ENCODE measurements at regions not wholly inside any gene's neighbourhood (a gene's known extent, or its start where the extent isn't known, plus 50 kb on each side); places are given as distances from the start of the nearest gene placed in this dataset.
"Not testable (repeated sequence)": the region's sequence is repeated elsewhere in the genome, so short reads cannot be mapped to it uniquely, and the experiment has no call there.

- DNase-seq, result not testable (repeated sequence)
Measured at GRCh38 chr2:89234818-89235466, 543.5 kb downstream of the RPIA start.

DNA sequence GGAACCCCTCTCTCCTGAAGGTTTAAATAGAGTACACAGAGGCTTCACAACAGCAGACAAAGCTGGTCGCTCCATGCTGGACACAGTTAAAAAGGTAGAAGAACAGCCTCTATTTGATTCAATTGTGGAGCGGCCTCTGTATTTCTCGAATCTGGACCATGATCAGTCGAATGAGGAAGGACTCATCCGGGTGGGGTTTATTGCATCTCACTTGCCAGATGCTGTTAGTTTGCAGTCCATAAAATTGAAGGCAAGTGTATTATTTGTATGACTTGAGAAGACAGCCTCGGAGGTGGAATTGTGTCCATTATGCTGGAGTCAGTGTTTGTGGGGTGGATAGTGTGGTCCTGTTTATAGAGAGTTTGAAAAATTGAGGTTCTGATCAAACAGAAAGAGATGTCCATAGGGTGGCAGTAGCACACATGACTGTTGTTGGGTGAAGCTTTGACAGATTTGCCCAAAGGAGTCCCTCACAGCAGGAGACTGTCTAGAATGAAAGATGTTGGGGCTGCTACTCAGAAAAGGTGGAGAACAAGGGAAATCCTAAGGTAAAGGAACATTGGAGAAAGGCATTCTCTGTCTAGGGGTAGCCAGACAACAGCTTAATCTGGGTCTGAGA lies 545.5 kb downstream of the RPIA start:
- not testable (repeated sequence) for DNase-seq

- DNase-seq, result not testable (repeated sequence)
Measured at GRCh38 chr2:89237783-89238182, 546.3 kb downstream of the RPIA start.

DNA sequence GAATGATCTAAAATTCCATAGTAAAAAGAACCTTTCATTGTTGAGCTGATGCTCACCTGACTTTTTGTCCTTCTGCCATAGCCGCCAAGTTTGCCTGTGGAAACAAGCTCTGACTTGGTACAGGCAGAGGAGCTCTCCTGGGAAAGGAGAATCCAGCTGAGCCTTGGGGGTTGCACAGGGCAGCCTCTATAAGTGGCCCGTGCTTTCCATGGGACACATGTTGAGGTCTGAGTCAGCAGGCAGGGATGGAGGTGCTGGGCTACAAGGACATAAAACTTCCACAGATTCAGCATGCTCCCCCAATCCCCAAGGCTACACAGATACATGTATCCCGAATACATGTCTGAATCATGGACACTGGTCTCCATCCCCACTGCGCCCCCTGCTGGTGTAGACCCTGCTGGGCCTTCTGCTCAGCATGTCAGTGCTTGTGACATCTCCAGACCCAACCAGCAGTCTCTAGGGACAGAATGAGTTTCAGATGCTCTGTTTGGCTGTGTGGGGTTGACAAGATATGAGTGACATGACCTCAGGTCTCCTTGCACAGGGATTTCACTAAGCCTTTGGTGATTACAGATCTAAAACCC lies 551.7 kb downstream of the RPIA start:
- not testable (repeated sequence) for DNase-seq

DNA sequence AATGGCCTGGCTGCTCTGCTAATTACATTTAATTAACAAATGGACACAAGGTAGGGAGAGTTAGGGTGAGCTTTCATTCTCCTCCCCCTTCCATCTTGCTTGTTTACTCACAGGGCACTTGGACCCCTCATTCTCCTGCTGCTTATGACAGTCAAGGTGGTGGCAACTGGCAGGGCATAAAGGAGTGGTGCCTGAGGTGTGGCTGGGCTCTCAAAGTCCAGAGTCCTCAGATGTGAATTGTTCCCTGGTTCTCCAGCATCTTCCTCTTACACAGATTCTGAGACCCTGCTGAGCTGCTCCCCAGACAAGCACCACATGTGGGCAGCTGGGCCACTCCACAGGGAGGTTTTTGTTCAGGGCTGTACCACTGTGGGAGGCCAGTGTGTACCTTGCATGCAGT lies 552.9 kb downstream of the RPIA start:
- not testable (repeated sequence) for DNase-seq

GRCh38 chr2:89245478-89245877 lies 554.0 kb downstream of the RPIA start:
- DNase-seq, result not testable (repeated sequence)

GRCh38 chr2:89246027-89246426 lies 554.6 kb downstream of the RPIA start:
- not testable (repeated sequence) for DNase-seq

DNA sequence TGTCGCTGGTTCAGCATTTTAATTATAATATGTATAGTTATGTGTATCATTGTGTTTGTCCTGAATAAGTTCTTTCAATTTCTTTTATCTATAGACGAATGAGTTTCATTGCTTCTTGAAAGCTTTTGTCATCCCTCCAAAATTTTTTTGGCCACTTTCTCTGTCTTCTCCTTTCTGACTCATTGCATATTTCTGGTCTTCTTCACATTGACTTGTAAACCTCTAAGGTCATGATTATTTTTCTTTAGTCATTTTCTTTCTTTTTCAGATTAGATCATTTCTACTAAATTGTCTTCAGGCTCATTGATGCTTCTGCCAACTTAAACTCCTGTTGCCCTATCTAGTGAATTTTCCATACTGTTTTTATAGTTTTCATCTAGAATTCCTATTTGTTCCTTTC lies 555.1 kb downstream of the RPIA start:
- not testable (repeated sequence) for DNase-seq

GRCh38 chr2:89255013-89255412 lies 563.5 kb downstream of the RPIA start:
- DNase-seq, result not testable (repeated sequence)

DNA sequence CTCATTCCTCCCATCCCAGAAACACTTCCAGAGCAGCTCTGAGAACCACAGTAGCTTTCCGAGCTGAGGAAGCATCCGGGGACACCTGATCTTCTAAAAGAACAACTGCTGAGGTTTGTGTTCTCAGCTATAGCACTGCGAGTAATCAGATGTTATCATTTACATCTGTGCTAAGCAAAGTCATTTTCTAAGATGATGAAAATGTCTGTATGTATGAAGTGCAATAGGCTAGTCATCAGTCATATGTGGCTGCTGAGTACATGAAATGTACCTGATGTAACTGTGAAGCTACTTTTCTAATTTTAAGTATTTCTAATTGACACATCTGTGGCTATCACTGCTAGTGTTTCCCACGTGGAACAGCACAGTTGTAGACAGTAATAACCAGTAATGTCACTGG lies 582.0 kb downstream of the RPIA start:
- DNase-seq, result not testable (repeated sequence)

- not testable (repeated sequence) for DNase-seq
Measured at GRCh38 chr2:89280536-89280935, 589.1 kb downstream of the RPIA start.

DNA sequence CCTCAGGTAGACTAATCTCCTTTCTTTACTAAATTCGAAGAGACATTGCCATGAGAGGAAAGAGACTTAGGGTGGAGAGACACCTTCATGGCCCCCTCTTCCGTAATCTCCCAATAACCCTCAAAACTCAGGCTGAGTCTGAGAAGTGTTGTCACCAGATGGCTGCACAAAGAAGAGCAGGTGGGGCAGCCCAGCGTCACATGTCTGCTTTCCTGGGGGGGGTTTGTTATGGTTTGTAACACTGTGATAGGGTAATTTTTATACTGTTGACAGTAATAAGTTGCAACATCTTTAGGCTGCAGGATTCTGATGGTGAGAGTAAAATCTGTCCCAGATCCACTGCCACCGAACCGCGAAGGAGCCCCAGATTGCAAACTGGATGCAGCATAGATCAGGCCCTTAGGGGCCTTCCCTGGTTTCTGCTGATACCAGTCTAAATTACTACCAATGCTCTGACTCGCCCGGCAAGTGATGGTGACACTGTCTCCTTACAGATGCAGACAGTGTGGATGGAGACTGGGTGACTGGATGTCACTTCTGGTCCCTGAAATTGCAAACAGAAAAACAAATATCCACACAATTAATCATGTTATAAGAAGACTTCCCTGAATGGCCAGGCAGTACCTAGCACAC lies 595.1 kb downstream of the RPIA start:
- DNase-seq, result not testable (repeated sequence)

DNA sequence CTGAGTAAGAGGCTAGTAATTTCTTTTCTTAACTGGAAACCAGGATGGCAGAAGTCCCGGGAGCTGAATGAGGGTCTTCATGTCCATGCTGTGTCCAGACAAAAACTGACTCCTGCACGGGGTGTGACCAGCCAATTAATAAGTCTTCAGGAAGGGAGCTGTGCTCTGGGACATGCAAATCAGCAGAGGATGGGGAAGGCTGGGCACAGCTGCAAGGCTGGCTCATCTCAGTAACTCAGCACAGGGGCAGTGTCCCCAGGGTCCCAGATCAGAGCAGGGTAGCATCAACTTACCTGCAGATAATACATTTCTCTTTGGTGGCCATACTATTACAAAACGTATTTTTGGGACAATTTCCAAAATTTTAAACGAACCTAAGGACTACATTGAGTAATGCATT lies 595.6 kb downstream of the RPIA start:
- DNase-seq, result not testable (repeated sequence)

DNA sequence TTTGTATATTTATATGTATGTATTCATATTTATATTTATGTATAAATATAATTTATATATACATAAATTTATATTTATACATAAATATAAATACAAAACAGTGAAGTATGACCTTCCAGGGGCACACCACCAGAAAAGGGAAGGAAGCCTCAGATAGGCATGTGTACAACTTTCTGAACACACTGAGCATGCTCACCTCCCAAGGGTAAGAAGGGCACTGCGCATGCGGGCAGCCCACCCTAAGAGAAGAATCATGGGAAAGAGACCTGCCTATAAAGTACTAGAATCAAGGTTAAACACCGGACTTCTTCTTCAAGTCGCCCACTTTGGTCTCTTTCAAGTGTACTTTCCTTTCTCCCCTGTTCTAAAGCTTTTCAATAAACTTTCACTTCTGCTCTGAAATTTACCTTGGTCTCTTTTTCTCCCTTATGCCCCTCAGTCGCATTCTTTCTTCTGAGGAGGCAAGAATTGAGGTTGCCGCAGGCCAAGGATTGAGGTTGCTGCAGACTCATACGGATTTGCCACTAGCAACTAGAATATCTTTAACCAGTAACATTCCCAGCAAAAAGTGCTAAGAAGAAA lies 600.3 kb downstream of the RPIA start:
- DNase-seq, result not testable (repeated sequence)

GRCh38 chr2:89293399-89293798 lies 601.9 kb downstream of the RPIA start:
- DNase-seq, result not testable (repeated sequence)

DNA sequence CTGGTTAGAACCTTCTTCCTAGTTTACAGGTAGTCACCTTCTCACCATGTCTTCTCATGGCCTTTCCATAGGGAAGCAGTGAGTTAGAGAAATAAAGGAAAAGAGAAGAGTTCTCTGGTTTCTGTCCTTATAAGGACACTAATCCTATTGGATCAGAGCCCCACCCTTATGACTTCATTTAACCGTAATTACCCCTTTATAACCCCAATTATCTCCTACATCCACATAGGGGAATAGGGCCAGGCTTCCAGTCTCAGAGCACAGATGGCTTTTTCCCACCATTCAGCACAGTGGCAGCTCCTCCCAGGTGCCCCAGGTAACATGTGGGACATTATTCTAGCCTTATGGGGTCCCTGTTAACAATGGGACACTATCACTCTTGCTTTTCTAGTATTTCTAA lies 602.9 kb downstream of the RPIA start:
- DNase-seq, result not testable (repeated sequence)

DNA sequence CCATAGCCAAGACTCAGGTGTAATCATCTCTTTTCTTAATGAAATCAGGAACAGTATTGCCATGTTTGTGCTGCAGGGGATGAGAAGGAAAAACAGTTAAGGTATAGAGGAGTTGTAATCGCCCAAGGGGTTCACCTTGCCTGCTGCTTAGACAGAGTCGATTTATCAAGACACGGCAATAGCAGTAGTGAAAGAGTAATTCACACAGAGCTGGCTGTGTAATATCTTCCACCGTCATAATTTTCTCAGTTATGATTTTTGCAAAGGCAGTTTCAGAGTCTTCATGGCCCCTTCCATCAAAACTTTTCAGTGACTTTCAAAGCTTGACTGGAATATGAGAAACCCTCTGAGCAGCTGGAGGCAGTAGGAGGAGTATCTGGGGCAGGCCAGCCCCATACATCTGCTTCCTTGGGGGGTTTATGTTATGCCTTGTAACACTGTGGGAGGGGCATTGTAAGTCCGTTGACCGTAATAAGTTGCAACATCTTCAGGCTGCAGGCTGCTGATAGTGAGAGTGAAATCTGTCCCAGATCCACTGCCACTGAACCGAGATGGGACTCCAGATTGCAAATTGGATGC lies 605.4 kb downstream of the RPIA start:
- DNase-seq, result not testable (repeated sequence)

DNA sequence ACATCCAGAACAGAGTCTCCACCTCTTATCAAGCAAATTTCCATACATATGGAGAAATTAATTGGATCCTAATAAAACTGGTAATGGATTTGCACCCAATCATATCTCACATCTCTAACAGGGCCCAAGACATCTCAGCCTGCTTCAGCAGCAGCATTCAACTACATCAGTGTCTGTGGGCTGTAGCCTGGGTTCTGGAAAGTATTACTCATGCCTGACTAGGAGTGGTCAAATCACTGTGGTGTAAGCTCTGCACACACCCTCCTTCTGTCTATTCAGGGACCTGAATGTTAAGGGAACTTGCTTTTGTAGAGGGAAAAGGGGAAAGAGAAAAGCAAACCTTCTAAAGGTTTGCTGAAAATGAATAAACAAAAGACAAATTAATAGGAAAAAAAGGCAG lies 607.7 kb downstream of the RPIA start:
- DNase-seq, result not testable (repeated sequence)

- not testable (repeated sequence) for DNase-seq
Measured at GRCh38 chr2:89305623-89306022, 614.1 kb downstream of the RPIA start.

DNA sequence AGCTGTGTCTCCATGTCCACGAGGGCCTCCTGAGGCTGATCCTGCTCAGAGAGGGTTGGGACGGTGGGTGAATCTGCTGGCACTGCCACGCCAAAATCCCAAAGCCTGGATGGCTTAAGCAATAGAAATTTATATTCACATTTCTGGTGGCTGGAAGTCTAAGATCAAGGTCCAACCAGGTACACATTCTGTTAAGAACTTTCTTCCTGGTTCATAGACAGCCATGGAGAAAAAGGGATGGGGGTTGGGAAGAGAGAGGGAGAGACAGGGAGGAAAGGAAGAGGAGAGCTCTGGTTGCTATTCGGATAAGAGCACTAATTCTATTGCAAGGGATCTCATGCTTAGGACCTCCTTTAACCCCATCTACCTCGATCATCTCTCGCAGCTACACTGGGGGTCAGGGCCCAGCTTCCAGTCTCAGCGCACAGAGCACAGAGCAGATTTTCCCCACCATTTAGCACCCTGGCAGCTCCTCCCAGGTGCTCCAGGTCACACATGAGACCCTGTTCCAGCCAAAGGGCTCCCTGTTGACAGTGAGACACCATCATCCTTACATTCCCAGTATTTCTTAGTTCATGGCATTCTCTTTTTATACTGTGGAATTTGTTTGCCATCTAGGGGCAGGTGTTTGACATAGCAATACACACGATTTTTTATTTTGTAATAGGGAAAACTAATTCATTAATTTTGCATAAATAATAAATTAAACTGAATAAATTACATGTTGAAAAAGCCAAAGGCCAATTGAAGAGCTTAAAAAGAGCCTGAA lies 615.6 kb downstream of the RPIA start:
- DNase-seq, result not testable (repeated sequence)

DNA sequence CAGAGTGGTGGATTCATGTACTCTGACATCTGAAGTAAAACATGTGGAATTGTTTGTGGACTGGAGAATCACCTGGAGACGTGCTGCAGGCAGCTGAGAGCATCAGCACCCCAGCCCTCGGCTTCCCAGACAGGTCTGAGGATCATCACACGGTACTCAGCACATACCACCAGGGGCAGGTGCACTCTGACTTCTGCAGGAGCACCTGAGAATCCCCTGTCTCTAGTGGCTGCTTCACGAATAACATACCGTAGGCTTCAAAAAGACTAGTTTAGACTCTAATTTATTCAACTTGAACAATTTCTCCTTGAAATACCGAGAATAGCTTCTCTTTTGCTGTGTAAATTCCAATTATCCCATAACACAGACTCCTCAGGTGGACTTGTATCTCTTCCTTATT lies 627.5 kb downstream of the RPIA start:
- not testable (repeated sequence) for DNase-seq

DNA sequence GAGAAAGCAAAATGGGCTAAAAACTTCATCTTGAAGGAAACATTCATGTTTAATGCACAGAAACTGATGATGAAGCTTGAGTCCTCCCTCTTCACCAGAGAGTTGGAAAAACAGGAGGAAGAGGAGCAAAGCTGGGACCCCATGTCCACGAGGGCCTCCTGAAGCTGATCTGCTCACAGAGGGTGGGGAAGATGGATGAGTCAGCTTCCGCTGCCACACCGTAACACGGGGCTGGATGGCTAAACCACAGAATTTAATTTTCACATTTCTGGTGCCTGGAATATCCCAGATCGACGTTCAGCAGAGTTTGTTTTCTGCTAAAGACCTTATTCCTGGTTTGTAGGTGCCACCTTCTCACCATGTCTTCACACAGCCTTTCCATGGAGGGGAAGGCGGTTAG lies 634.4 kb downstream of the RPIA start:
- not testable (repeated sequence) for DNase-seq

Data from stimulated activated CD4-positive, alpha-beta T cell treated with anti-CD3 and anti-CD28 coated beads, Interleukin-4, amount 100 ng/mL, for 24 hours (primary cell).